Smooth muscle cell (in vitro differentiated cells): ENCODE measurements at regions not wholly inside any gene's neighbourhood (a gene's known extent, or its start where the extent isn't known, plus 50 kb on each side); places are given as distances from the start of the nearest gene placed in this dataset.

Experiments used
- DNase-seq: peaks from one replicate; lab custom pipeline; 2025; ENCODE audit not compliant: unreplicated experiment; lab: John Stamatoyannopoulos, UW
- H2AFZ ChIP-seq: fragments of 200-600 bp; sonication (generic); 2 replicates; pipeline ENCODE4 v1.6.0; 2016; ENCODE audit warnings: antibody characterized with exemption, low read depth, mild to moderate bottlenecking
- H3F3A ChIP-seq: fragments of 200-600 bp; sonication (generic); 2 replicates; pipeline ENCODE4 v1.6.0; 2017; ENCODE audit warnings: antibody characterized with exemption, low read depth
- H3K27ac ChIP-seq: fragments of 200-600 bp; sonication (generic); 2 replicates; pipeline ENCODE4 v1.5.1; 2016; ENCODE audit warnings: low read depth, mild to moderate bottlenecking
- H3K27me3 ChIP-seq: fragments of 200-600 bp; sonication (generic); 2 replicates; pipeline ENCODE4 v1.6.1; 2016; ENCODE audit warnings: low read depth, mild to moderate bottlenecking
- H3K36me3 ChIP-seq: fragments of 200-600 bp; sonication (generic); 2 replicates; pipeline ENCODE4 v1.5.1; 2016; ENCODE audit warnings: low read depth
- H3K4me1 ChIP-seq: fragments of 200-600 bp; sonication (generic); 2 replicates; pipeline ENCODE4 v1.5.1; 2016; ENCODE audit warnings: low read depth
- H3K4me2 ChIP-seq: fragments of 200-600 bp; sonication (generic); 2 replicates; pipeline ENCODE4 v1.6.0; 2016; ENCODE audit warnings: mild to moderate bottlenecking
- H3K4me3 ChIP-seq: fragments of 200-600 bp; sonication (generic); 2 replicates; pipeline ENCODE4 v1.5.1; 2016; ENCODE audit warnings: mild to moderate bottlenecking
- H3K79me2 ChIP-seq: fragments of 200-600 bp; sonication (generic); 2 replicates; pipeline ENCODE4 v1.6.0; 2016; ENCODE audit warnings: low read depth, mild to moderate bottlenecking
- H3K9ac ChIP-seq: fragments of 200-600 bp; sonication (generic); 2 replicates; pipeline ENCODE4 v1.6.0; 2016; ENCODE audit warnings: low read depth
- H3K9me3 ChIP-seq: fragments of 200-600 bp; sonication (generic); replicated peaks from 2 replicates; pipeline ENCODE4 v1.5.1; 2016; ENCODE audit warnings: low read depth
- H4K20me1 ChIP-seq: fragments of 200-600 bp; sonication (generic); 2 replicates; pipeline ENCODE4 v1.6.0; 2016; ENCODE audit warnings: low read depth
- WGBS: methylation state at CpG from one replicate; pipeline ENCODE4 v1.1.7; 2016; ENCODE audit warnings: low lambda C conversion rate; 5-methylcytosine and 5-hydroxymethylcytosine counted together
- TF ChIP-seq, protein P1 (sequence below): fragments of 200-600 bp; sonication (generic); IDR thresholded peaks from 2 replicates; pipeline ENCODE4 v1.5.1; 2017; ENCODE audit warnings: borderline replicate concordance, mild to moderate bottlenecking, antibody characterized with exemption; ENCODE audit not compliant: insufficient read depth, poor library complexity, severe bottlenecking

DNA sequence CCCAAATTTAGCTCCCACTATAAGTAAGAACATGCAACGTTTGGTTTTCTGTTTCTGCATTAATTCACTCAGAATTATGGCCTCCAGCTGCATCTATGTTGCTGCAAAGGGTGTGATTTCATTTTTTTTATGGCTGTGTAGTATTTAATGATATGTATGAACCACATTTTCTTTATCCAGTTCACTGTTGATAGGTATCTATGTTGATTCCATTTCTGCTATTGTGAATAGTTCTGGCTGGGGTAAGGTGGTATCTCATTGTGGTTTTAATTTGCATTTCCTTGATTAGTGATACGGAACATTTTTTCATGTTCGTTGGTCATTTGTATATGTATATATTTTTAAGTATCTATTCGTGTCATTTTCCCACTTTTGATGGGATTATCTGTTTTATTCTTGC, 674.3 kb downstream of the NUP35 start:
- Histone ChIP-seq H3F3A (no peaks in the 10 kb centered on the region), H3K27ac (no peak overlapping the region), H2AFZ (no peak overlapping the region), H3K9me3 (no peaks in the 10 kb centered on the region), H3K4me2 (no peak overlapping the region), H3K4me3 (no peak overlapping the region), H3K9ac (no peak overlapping the region), H3K79me2 (no peaks in the 10 kb centered on the region), H4K20me1 (no peaks in the 10 kb centered on the region), H3K4me1 (no peaks in the 10 kb centered on the region), H3K27me3 (no peaks in the 10 kb centered on the region), H3K36me3 (no peaks in the 10 kb centered on the region)
- no peak for DNase-seq
- TF ChIP-seq, protein P1, sequence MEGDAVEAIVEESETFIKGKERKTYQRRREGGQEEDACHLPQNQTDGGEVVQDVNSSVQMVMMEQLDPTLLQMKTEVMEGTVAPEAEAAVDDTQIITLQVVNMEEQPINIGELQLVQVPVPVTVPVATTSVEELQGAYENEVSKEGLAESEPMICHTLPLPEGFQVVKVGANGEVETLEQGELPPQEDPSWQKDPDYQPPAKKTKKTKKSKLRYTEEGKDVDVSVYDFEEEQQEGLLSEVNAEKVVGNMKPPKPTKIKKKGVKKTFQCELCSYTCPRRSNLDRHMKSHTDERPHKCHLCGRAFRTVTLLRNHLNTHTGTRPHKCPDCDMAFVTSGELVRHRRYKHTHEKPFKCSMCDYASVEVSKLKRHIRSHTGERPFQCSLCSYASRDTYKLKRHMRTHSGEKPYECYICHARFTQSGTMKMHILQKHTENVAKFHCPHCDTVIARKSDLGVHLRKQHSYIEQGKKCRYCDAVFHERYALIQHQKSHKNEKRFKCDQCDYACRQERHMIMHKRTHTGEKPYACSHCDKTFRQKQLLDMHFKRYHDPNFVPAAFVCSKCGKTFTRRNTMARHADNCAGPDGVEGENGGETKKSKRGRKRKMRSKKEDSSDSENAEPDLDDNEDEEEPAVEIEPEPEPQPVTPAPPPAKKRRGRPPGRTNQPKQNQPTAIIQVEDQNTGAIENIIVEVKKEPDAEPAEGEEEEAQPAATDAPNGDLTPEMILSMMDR = no peak
- 83% methylated on average over 4 of the region's 4 CpGs for WGBS

DNA sequence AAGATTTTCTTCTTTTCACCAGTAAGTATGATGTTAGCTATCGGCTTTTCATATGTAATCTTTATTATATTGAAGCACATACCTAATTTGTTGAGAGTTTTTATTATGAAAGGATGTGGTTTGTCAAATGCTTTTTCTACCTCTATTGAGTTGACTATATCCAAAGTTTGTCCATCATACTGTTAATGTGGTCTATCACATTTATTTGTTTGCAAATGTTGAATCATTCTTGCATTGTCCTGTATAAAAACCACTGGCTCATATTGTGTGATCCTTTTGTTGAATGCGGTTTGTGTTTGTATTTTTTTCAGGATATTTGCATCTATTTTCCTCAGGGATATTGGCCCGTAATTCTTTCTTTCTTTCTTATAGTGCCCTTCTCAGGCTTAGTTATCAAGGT, 675.5 kb downstream of the NUP35 start:
- Histone ChIP-seq H3K4me2 (no peak overlapping the region), H3K27me3 (no peaks in the 10 kb centered on the region), H3K9me3 (no peaks in the 10 kb centered on the region), H3K36me3 (no peaks in the 10 kb centered on the region), H4K20me1 (no peaks in the 10 kb centered on the region), H3K4me3 (no peak overlapping the region), H3K27ac (no peak overlapping the region), H3F3A (no peaks in the 10 kb centered on the region), H3K9ac (no peak overlapping the region), H3K4me1 (no peaks in the 10 kb centered on the region), H2AFZ (no peak overlapping the region), H3K79me2 (no peaks in the 10 kb centered on the region)
- TF ChIP-seq, protein P1 = no peak
- 96% methylated on average over 3 of the region's 3 CpGs for WGBS
- no peak for DNase-seq

DNA sequence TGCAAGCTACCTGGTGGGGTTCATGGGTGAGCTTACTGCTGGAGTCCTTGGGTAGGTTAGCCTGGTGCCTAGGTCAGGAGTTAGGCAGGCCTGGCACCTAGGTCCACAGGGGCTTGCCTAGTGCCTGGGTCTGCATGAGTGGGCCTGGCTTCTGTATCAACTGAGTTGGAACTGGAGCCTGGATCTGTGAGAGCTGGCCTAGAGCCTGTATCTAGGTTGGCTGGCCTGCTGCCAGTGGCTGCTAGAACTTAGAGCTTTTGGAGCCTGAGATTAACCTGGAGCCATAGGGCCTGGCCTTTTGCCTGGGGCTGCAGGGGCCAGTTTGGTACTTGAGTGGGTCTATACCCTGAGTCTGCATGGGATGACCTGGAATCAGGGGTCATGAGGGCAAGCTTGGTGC, 679.4 kb downstream of the NUP35 start:
- Histone ChIP-seq H3K27me3 (no peaks in the 10 kb centered on the region), H3K9me3 (no peaks in the 10 kb centered on the region), H3K4me1 (no peaks in the 10 kb centered on the region), H4K20me1 (no peaks in the 10 kb centered on the region), H3K27ac (no peak overlapping the region), H3K79me2 (no peaks in the 10 kb centered on the region), H3K4me2 (no peak overlapping the region), H2AFZ (no peak overlapping the region), H3K4me3 (no peak overlapping the region), H3K9ac (no peak overlapping the region), H3F3A (no peaks in the 10 kb centered on the region), H3K36me3 (no peaks in the 10 kb centered on the region)
- no peak for DNase-seq
- TF ChIP-seq, protein P1 = no peak

DNA sequence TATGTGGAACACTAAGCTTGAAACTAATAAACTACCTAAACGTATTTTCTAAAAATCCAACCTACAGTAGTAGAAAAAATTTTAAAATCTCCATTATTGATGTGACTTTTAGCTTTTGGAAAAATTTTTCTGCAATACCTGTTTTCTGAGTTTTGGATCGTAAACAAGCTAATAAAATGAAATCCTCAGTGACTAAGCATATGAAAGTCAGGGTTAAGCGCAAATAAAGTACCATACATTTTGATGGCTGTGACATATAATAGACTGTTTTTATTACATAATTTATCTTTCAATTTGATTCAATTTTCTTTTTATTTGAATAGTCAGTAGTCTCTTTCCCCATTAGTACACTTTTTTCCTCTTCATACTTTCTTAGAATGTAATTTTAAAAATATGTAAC, 683.6 kb downstream of the NUP35 start:
- no peaks in the 10 kb centered on the region for H3F3A ChIP-seq
- H2AFZ ChIP-seq = no peak overlapping the region
- DNase-seq = no peak
- no peak overlapping the region for H3K4me3 ChIP-seq
- H3K4me2 ChIP-seq = no peak overlapping the region
- no peaks in the 10 kb centered on the region for H3K4me1 ChIP-seq
- 89% methylated on average over 3 of the region's 3 CpGs for WGBS
- H3K27ac ChIP-seq = no peak overlapping the region
- no peaks in the 10 kb centered on the region for H3K9me3 ChIP-seq
- no peaks in the 10 kb centered on the region for H3K36me3 ChIP-seq
- H3K9ac ChIP-seq = no peak overlapping the region
- no peaks in the 10 kb centered on the region for H3K27me3 ChIP-seq
- TF ChIP-seq, protein P1 = no peak
- no peaks in the 10 kb centered on the region for H3K79me2 ChIP-seq
- no peaks in the 10 kb centered on the region for H4K20me1 ChIP-seq
